Lower leg skin (tissue), 3 donors: ENCODE measurements at regions not wholly inside any gene's neighbourhood (a gene's known extent, or its start where the extent isn't known, plus 50 kb on each side); places are given as distances from the start of the nearest gene placed in this dataset.

Experiments used
- POLR2A ChIP-seq, 2 donors: fragments of 450-650 bp; IDR thresholded peaks; one replicate each; pipeline ENCODE4 v1.6.1; 2016 to 2017; ENCODE audit warnings: antibody characterized with exemption in 2 of 2, mild to moderate bottlenecking in 1 of 2, moderate library complexity in 1 of 2
- TF ChIP-seq, protein P1 (sequence below), 3 donors: fragments of 450-650 bp; IDR thresholded peaks; one replicate each; pipeline ENCODE4 v1.5.1; 2016; ENCODE audit warnings: antibody characterized with exemption in 3 of 3, mild to moderate bottlenecking in 3 of 3, moderate library complexity in 2 of 3

DNA sequence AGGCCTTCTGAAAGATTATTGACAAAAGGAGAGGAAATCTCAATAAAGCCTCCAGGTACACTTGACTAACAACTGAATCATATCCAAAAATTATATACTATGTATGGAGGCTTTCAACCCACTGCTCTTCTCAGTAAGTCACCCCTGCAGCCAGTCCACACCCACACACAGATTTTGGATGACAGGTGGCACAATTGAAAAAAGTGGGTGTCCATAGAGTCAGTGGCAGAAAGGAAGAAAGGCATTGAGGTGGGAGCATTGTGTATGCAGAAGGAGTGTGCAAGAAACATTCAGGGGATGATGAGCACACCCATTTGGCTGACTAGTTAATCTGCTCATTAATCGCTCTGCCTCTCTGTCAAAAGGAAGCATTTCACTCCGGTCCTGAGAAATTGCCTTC lies 150.6 kb upstream of the IL12B start:
- TF ChIP-seq, protein P1, sequence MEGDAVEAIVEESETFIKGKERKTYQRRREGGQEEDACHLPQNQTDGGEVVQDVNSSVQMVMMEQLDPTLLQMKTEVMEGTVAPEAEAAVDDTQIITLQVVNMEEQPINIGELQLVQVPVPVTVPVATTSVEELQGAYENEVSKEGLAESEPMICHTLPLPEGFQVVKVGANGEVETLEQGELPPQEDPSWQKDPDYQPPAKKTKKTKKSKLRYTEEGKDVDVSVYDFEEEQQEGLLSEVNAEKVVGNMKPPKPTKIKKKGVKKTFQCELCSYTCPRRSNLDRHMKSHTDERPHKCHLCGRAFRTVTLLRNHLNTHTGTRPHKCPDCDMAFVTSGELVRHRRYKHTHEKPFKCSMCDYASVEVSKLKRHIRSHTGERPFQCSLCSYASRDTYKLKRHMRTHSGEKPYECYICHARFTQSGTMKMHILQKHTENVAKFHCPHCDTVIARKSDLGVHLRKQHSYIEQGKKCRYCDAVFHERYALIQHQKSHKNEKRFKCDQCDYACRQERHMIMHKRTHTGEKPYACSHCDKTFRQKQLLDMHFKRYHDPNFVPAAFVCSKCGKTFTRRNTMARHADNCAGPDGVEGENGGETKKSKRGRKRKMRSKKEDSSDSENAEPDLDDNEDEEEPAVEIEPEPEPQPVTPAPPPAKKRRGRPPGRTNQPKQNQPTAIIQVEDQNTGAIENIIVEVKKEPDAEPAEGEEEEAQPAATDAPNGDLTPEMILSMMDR (IDR thresholded peaks at IDR 0.05), result no peak
- TF ChIP-seq POLR2A (IDR thresholded peaks at IDR 0.05), result no peak
